Central memory CD4-positive, alpha-beta T cell (primary cell): ENCODE measurements at regions not wholly inside any gene's neighbourhood (a gene's known extent, or its start where the extent isn't known, plus 50 kb on each side); places are given as distances from the start of the nearest gene placed in this dataset.
"Not testable (repeated sequence)": the region's sequence is repeated elsewhere in the genome, so short reads cannot be mapped to it uniquely, and the experiment has no call there.

Experiments
- DNase-seq: peaks from one replicate; pipeline ENCODE4 v3.0.0; 2022

- DNase-seq = not testable (repeated sequence)
These were observed 773.7 kb upstream of the CITED2 start for GRCh38 chr6:140147825-140148814.

DNA sequence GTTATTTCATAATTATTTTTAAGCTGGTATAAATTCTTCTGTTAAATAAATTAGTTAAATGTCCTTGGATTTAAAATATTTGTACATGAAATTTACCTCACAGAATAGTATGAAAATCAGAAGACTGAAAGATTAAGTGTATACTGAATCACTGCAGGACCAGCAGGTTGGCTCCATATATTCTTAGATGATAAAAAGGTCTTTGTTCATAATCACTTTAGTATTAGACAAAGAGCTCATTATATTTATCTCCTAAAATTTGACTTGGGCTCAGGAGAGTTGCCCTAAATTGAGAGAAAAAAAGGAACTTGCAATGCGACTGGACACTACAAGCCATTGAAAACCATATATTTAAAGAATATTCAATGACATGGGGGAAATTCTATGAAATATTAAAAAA, 766.4 kb upstream of the CITED2 start:
- DNase-seq = no peak

GRCh38 chr6:140138311-140139010, 764.0 kb upstream of the CITED2 start:
- DNase-seq = no peak

DNA sequence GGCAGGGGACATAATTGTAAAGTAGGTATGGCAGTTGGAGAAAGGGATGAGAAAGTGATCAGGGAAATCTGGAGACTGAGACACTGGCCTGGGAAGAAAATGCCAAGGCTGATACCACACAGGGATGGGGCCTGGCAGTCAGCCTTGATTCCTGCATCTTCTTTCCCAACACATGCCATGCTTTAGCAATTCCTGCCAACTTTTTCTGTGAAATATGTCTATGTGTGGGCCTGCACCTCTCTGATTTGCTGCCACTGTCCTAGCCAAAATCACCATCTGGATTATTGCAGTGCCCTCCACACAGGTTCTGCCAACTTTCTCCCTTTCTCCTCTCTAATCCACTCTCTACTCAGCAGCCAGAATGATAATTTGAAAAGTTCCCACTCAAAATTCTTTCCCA, 759.8 kb upstream of the CITED2 start:
- no peak for DNase-seq

- DNase-seq = no peak
These were observed 755.6 kb upstream of the CITED2 start for GRCh38 chr6:140130074-140130473.

GRCh38 chr6:140124498-140124897, 750.0 kb upstream of the CITED2 start:
- DNase-seq = no peak

DNA sequence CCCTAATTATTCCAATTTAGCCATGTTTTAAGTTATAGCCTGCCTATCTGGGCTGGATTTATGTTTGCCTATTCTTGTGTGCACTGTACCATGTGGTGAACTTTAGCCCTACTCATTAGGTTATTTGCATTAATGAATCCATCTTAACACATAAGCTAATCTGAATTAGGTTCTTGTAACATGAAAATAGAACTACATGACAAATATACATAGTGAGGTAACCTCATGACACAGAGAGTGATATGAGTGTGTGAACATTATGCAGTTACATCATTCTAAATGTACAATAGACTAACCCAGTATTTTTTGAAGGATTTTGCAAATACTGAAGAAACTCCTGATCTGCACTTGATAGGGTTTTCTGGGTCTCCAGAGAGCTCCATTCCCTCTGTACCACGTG, 733.7 kb upstream of the CITED2 start:
- no peak for DNase-seq

GRCh38 chr6:140107216-140107615, 732.8 kb upstream of the CITED2 start:
- DNase-seq = no peak

- DNase-seq = no peak
These were observed 731.4 kb upstream of the CITED2 start for GRCh38 chr6:140105857-140106256.

GRCh38 chr6:140105241-140105640, 730.8 kb upstream of the CITED2 start:
- DNase-seq = no peak

- no peak for DNase-seq
These were observed 727.4 kb upstream of the CITED2 start for GRCh38 chr6:140101818-140102217.

- DNase-seq = no peak
These were observed 726.9 kb upstream of the CITED2 start for GRCh38 chr6:140101367-140101766.

GRCh38 chr6:140095532-140095931, 721.1 kb upstream of the CITED2 start:
- DNase-seq = no peak

GRCh38 chr6:140091895-140092294, 717.4 kb upstream of the CITED2 start:
- DNase-seq = no peak

DNA sequence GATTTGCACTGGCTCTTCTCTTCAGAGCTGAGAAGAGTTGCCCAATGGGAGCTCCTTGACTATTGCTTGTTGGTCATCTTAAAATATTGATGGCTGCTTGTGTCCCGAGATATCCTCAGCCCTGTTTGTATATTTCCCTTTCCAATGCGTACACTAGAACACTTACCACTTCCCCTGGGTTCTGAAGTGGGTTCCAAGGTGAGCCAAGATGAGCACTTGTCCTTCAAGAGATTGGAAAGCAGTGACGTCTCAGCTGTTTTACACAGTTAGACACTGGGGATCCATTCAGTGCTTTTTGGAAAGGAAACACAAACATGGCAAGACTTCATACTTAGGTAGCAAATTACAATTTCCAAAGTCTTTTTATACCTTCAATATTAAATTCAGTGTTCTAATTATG, 716.4 kb upstream of the CITED2 start:
- no peak for DNase-seq

DNA sequence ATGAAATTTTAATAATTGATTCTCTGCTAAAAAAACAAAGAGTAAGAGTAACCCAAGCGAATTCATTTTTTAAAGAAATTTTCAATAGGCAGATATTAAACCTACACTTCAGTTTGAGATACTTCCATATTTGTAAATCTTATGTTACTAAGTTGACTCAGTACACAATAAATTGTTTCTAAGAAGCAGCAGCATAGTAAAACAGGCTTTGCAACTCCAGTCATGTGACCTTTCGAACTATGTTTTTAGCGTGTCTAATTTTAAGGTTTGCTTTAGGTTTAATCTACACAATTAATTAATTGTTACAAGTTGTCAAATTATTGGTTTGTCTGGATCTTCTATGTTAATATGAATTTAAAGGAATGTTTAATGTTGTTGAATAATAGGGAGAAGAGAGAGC, 708.9 kb upstream of the CITED2 start:
- DNase-seq = no peak

- no peak for DNase-seq
These were observed 708.4 kb upstream of the CITED2 start for GRCh38 chr6:140082867-140083297.

GRCh38 chr6:140079328-140079727, 704.9 kb upstream of the CITED2 start:
- DNase-seq = no peak

GRCh38 chr6:140078561-140079125, 704.2 kb upstream of the CITED2 start:
- DNase-seq = no peak

DNA sequence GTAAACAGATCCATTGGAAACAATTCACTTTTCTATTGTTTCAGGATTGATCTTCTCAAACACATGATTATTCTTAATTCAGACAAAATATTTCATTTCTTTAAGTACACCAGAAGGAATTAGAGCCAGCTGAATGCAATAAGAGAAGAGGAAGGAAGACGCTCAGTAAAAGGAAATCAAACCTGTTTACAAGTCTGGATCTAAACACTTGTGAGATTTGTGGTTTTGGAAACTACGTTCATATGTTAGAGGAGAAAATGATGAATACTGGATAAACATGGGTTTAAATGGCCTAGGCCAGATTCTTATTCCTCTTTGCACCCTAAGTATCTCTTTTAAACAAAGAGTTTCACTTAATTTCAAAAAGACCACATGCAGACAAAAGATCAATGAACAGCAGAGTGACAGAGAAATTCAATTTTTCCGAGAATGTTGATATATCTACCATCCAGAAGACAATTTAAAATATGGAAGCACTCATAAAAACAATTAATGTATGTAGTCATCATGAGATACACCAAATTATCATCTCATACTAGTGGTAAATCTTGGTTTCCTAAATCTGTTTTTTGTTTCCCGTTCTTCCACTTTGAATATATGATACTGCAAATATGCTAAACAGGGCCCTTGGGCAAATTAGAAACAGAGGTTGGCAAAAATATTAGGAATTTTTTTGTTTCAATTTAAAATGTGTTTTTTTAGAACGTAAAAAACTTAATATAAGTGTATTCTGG, 703.5 kb upstream of the CITED2 start:
- DNase-seq = no peak

- DNase-seq = no peak
These were observed 701.7 kb upstream of the CITED2 start for GRCh38 chr6:140076105-140076504.

DNA sequence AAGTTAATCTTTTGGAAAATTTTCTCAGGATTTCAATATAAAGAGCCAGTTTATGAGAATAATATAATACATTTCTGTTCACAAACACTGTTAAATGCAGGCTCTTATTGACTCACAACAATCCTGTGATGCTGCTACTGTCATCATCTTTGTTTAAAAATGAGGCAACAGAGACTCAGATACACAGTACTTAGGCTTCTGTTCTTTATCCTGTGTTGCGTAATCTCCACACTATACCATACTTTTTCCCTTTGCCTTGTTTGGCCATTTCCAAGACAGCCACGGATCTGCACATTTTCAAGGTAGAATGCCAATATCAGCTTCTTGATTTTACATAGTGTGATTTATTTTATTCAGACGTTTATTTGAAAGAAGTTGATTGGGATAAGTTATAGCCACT, 699.0 kb upstream of the CITED2 start:
- no peak for DNase-seq

DNA sequence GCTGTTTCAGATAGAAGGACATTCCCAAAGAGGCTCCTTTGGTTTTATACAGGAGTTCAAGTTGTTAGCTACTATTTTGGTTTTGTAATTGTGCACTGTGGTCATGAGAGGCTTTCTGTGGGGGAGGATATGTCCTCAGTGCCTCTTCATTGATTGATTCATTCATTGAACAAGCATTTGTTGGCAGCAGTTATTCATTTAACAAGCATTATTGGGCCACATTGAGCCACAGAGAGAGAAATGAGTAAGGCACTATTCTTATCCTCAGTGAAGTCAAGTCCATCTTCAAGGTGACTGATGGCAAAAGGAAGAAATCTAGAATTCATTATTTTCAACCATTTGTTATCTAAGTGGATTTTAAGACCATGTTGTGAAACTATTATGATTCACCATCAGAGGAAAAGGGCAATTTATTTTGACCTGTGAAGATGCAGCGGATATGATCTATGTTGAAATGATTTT, 697.2 kb upstream of the CITED2 start:
- DNase-seq = no peak
